GF-D8 (cell line): ENCODE measurements at regions not wholly inside any gene's neighbourhood (a gene's known extent, or its start where the extent isn't known, plus 50 kb on each side); places are given as distances from the start of the nearest gene placed in this dataset.

Experiments used
- DNase-seq: peaks from one replicate; lab custom pipeline; 2025; lab: John Stamatoyannopoulos, UW

DNA sequence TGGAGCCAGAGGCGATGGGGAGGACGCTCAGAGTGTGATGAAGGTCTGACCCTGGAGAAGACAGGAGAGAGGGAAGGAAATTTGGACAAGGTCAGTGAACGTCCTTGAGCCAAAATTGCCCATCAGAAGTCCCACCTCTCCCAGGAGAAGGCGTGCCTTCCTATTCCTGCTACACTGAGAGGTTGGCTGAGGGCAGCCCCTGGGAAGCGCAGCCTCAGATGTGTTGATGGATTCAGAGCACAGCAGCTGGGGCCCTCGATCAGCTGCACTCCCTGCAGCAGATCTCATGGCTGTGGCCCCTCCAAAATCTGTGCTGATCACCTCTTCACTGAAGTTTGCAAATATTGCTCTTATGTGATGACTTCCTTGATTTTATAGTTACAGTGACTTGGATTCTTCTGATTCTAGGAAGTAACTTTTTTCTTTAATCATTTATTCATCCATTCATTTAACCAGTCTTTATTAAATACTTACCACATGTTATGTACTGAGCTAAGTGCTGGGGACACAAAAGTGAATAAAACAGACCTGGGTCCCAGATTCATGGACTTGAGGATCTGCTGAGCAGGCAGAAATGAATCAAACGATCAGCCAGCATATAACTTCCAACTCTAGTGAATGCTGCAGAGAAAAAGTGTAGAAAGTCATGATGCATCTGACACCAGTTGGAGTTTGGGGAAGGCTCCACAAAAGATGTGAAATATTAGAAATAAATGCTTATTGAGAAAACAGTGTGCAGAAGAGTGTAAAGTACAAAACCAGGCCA, 69.6 kb upstream of the ARMC2 start:
- no peak for DNase-seq

- DNase-seq = no peak
Observed at GRCh38 chr6:108779536-108780275, 68.5 kb upstream of the ARMC2 start.

- DNase-seq = no peak
Observed at GRCh38 chr6:108780784-108781183, 67.4 kb upstream of the ARMC2 start.

- DNase-seq = no peak
Observed at GRCh38 chr6:108781419-108782100, 66.7 kb upstream of the ARMC2 start.

DNA sequence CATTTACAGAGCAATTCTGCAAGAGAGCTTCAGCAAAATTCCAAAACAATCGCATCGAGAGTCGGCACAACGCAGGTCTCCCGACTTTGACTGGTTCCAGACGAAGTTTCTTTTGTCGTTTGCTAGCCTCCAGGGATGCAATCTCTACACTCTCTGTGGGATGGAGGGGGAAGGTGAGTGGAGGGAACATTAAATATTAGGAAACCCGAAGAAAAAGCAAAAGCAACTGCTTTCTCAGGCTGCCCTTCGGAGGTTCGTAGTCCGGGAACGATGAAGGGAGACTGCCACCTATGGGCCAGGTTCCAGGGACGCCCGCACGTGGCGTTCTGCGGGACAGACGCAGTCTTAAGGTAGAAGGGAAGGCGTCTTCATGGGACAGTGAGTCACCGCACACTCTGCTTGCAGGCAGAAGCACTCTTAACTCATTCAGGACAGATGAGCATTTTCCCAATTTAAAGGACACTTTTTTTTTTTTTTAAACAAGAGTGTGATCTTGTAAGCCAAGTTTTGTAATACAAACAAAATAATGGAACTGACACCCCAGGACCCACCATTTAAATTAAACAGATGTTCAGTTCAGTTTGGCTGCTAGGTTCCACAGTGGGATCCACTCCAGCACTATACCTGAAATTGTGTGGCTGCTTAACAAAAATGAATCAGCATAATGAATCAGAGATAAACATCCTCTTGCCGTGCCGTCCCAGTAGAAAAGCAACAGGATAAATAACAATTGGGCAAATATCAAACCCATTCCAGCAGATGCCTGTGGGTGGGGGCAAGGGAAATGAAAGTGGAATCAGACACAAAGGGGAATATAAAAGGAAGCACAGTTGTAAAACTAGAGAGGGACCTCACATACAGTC, 65.8 kb upstream of the ARMC2 start:
- DNase-seq = peak; percentile 54

DNA sequence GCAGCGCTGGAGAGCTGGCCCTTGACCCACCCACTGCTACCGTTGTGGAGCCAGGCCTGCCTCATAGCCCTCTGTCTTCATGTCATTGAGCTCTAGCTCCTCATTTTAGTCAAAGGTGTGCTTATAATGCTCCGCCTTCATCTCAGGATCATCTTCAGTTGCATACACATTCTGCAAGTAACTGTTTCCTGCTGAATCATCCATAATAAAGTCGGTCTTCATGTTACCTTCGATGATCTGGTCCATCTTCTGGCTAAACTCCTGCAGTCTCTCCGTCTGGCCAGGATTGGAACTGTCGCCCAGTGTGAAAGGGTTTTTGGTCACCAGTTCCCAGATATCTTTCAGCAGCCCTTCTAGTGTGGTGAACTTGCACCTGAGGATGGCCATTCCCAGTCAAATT, 62.6 kb upstream of the ARMC2 start:
- no peak for DNase-seq

DNA sequence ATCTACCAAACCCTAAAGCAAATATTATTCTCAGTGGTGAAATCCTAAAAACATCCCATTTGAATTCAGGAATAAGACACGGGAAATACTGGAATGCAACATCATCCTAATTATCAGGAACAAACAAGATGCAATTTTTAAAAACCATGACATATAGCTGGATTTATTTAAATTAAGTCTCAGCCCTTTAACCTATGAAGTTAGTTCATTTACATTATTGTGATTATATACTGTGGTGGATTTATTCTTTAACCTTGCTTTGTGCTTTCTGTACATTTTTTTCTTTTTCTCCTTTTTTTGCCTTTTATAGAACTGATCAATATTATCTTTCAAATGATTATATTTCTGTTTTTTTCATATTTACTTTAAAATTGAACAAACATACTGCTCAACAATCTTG, 59.8 kb upstream of the ARMC2 start:
- DNase-seq = no peak

- DNase-seq = no peak
Observed at GRCh38 chr6:108789475-108789874, 58.7 kb upstream of the ARMC2 start.

- DNase-seq = no peak
Observed at GRCh38 chr6:108791700-108792099, 56.5 kb upstream of the ARMC2 start.

- no peak for DNase-seq
Observed at GRCh38 chr6:108793516-108794251, 54.5 kb upstream of the ARMC2 start.

- DNase-seq = no peak
Observed at GRCh38 chr6:108795122-108795521, 53.1 kb upstream of the ARMC2 start.

GRCh38 chr6:108795814-108796213, 52.4 kb upstream of the ARMC2 start:
- no peak for DNase-seq

GRCh38 chr6:108796875-108797274, 51.3 kb upstream of the ARMC2 start:
- no peak for DNase-seq

DNA sequence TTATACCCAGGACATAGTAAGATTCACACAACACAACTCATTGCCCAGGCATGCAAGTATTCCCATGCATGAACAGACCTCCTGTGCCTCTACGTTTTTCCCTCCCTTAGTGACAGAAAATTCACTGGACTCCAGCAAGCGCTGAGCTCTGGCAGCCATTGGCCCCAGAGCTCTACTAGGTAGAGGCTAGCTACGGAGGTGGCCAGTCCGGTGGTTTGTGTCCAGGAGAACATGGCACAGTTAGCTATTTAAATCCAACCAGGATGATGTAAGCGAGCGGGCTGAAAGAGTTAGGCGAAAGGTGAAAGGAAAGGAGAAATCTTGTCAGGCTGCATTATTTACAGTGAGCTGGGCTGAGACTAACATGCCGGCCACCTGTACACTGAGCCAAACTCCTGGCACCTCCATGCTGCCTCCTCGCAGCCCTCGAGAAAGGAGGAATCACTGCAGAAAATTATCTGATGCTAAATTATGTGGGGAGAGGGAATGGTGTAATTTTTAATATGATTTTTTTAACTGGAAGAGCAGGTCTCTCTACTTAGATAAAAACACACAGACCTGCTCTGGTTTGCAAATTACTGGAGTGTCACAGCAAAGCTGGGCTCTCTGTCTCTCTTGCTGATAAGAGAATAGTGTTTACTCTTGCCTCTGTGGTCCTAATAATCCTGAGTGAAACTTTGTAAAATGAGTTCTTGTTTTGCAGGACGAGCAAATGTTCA, 50.1 kb upstream of the ARMC2 start:
- no peak for DNase-seq
